ENCODE measurements at regions not wholly inside any gene's neighbourhood (a gene's known extent, or its start where the extent isn't known, plus 50 kb on each side); places are given as distances from the start of the nearest gene placed in this dataset.

GRCh38 chr10:59434463-59435321 lies 72.3 kb upstream of the FAM13C start:
- TF ChIP-seq CTCF (conservative IDR thresholded peaks at IDR 0.05; ENCODE audit: low read depth, low read length) (no peak), EZH2 (IDR thresholded peaks at IDR 0.05; ENCODE audit: low read length, unreplicated experiment) (no peak), EZH2phosphoT487 (IDR thresholded peaks at IDR 0.05; ENCODE audit: borderline replicate concordance, low read length) (no peak)
